ENCODE measurements at regions not wholly inside any gene's neighbourhood (a gene's known extent, or its start where the extent isn't known, plus 50 kb on each side); places are given as distances from the start of the nearest gene placed in this dataset.

DNA sequence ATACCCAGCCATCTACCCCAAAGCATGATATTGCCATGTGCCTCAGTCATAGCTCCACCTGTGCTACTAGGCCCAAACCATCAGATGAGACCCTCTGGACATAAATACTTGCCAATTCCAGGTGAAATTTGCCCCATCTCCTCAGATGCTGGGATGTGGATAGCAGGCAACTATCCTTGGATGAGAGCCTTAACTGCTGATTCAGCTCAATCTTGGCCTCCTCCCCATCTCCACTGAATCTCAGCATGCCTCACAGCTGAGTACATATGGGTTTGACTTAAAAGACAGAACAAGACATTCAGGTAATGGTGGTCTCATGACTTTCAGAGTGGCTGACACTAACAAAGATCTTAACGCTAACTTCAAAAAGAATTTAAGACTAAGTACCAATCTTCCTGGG is 50.8 kb upstream of the KLHL13 start:
- DNase-seq (ENCODE audit: low read depth): no peak
- H3K4me3 ChIP-seq (ENCODE audit: low read depth, low read length): no peak overlapping the region
- TF ChIP-seq, protein P1, sequence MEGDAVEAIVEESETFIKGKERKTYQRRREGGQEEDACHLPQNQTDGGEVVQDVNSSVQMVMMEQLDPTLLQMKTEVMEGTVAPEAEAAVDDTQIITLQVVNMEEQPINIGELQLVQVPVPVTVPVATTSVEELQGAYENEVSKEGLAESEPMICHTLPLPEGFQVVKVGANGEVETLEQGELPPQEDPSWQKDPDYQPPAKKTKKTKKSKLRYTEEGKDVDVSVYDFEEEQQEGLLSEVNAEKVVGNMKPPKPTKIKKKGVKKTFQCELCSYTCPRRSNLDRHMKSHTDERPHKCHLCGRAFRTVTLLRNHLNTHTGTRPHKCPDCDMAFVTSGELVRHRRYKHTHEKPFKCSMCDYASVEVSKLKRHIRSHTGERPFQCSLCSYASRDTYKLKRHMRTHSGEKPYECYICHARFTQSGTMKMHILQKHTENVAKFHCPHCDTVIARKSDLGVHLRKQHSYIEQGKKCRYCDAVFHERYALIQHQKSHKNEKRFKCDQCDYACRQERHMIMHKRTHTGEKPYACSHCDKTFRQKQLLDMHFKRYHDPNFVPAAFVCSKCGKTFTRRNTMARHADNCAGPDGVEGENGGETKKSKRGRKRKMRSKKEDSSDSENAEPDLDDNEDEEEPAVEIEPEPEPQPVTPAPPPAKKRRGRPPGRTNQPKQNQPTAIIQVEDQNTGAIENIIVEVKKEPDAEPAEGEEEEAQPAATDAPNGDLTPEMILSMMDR (IDR thresholded peaks at IDR 0.05; ENCODE audit: low read depth, low read length, missing control alignments): no peak

DNA sequence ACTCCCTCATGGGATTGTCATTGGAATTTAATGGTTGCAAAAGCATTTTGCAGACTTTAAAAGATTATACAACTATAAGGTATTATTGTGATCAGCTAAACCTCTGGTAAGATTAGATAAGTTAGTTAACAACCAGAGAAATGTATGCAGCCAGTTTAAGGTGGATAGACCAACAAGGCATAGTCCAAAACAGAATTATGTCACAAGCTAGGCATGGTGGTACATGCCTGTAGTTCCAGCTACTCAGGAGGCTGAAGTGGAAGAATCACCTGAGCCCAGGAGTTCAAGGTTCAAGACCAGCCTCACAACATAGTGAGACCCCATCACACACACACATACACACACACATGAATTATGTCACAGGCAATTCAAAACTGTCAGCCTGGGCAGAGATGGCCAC is 54.7 kb upstream of the KLHL13 start:
- DNase-seq (ENCODE audit: low read depth): no peak
- no peak overlapping the region for H3K4me3 ChIP-seq (ENCODE audit: low read depth, low read length)
- TF ChIP-seq, protein P1 (IDR thresholded peaks at IDR 0.05; ENCODE audit: low read depth, low read length, missing control alignments): no peak

DNA sequence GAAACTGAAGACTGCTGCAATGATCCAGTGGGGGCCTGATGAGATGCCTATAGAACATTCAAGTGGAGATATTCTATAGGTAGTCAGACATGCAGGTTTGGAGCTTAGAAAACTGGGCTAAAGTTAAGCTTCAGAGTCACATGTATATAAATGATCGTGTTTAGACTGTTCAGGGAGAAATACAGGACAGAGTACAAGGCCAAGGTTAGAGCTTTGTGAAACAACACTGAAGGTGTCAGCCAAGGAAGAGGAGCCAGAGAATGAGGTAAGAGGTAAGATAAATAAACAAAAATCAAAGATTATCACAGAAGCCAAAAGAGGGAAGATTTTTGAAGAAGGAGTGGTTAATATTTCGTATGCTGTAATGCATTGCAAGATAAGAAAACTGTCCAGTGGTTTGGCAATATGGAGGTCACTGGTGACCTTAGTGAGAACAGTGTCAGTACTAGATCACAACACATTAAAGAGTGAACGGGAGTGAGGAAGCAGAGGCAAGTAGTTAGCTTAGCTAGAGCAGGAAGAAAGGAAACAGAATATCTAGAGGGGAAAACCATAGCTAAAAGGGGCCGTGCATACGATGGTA is 58.0 kb upstream of the KLHL13 start:
- DNase-seq (ENCODE audit: low read depth): no peak
- TF ChIP-seq, protein P1 (IDR thresholded peaks at IDR 0.05; ENCODE audit: low read depth, low read length, missing control alignments): no peak
- no peak overlapping the region for H3K4me3 ChIP-seq (ENCODE audit: low read depth, low read length)

DNA sequence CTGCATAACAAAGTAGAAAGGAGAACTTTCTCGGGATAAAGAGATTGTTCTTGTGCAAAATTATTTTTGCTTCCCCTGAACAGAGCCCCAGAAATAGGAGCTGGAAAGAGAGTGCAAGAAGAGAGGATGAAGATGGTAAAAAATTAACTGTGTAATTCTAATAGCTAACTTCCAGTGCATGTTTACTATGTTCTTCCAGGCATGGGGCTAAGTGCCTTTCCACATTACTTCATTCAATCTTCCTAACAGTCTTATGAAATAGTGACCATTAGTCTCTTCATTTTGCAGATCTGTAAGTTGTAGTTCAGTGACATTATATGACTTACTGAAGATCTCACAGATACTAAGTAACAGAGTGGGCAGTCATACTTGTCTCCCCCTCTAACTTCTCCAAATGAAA is 61.1 kb upstream of the KLHL13 start:
- no peak for DNase-seq (ENCODE audit: low read depth)
- no peak overlapping the region for H3K4me3 ChIP-seq (ENCODE audit: low read depth, low read length)
- TF ChIP-seq, protein P1 (IDR thresholded peaks at IDR 0.05; ENCODE audit: low read depth, low read length, missing control alignments): no peak

DNA sequence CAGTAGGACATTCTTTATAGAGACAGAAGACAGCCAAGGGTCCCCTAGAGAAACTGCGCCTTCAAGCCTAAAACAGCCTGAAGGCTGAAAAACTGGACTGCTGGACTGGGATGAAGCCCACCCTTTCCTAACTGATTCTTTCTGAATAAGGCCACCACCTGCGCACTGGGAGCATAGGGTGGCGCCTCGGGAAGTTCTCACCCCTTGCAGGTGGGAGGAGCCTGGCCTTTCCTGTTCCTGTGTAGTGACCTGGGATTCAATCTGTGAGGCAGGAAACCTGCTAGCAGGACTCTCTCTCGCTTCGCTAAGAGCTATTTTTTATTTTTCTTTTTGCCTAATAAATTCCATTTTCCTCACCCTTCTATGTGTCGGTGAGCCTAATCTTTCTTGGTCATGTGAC is 61.8 kb upstream of the KLHL13 start:
- no peak for DNase-seq (ENCODE audit: low read depth)
- H3K4me3 ChIP-seq (ENCODE audit: low read depth, low read length): no peak overlapping the region
- TF ChIP-seq, protein P1 (IDR thresholded peaks at IDR 0.05; ENCODE audit: low read depth, low read length, missing control alignments): no peak

DNA sequence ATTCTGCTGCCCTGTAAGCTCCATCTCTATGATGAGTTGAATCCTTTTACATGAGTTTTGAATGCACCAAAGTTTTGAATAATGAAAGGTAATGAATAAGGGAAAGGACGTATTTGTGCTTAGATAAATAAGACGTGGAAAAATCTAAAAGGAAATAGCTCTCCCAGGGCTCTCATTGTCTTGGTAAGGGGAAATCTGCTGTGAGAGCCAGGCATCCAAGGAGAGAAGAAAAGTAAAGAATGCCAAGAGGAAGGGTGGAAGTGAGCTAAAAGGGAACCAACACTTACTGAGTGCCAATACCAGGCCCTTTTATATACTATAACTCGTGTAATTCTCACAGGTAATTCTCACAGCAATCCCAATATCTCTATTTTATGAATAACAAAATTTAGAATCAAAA is 62.6 kb upstream of the KLHL13 start:
- H3K4me3 ChIP-seq (ENCODE audit: low read depth, low read length): no peak overlapping the region
- DNase-seq (ENCODE audit: low read depth): no peak
- TF ChIP-seq, protein P1 (IDR thresholded peaks at IDR 0.05; ENCODE audit: low read depth, low read length, missing control alignments): no peak

DNA sequence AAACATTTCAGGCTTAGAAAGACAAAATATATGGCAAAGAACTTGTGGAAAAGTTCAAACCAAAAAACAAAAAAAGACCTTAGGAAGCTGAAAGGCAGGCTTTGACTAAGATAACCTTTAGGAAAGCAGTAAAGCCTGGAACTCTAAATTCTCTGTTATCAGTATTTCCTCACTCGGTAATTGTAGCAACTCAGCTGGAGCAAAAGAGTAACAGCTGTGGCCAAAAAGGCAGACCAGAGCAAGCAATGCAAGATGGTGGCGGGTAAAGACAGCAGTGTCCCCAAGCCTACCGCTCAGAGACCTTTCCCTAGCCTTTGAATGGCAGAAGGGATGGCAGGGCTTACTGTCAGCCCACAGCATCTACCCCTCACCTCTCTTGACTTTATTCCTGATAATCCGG is 63.1 kb upstream of the KLHL13 start:
- TF ChIP-seq, protein P1 (IDR thresholded peaks at IDR 0.05; ENCODE audit: low read depth, low read length, missing control alignments): no peak
- no peak for DNase-seq (ENCODE audit: low read depth)
- H3K4me3 ChIP-seq (ENCODE audit: low read depth, low read length): no peak overlapping the region

Measured in GM12864 (cell line).